DOHH2 (cell line): ENCODE measurements at regions not wholly inside any gene's neighbourhood (a gene's known extent, or its start where the extent isn't known, plus 50 kb on each side); places are given as distances from the start of the nearest gene placed in this dataset.

ENCODE experiments used
- EZH2phosphoT487 ChIP-seq: fragments of 200-600 bp; sonication (generic); IDR thresholded peaks from 2 replicates; pipeline ENCODE4 v1.6.1; 2017; ENCODE audit warnings: borderline replicate concordance, mild to moderate bottlenecking, antibody characterized with exemption, low read length, moderate library complexity, mixed read lengths
- TF ChIP-seq, protein P1 (sequence below): fragments of 200-600 bp; sonication (generic); IDR thresholded peaks from one replicate; pipeline ENCODE4 v1.5.1; 2014; ENCODE audit warnings: antibody characterized with exemption, mild to moderate bottlenecking, low read depth, low read length; ENCODE audit not compliant: poor library complexity, severe bottlenecking

DNA sequence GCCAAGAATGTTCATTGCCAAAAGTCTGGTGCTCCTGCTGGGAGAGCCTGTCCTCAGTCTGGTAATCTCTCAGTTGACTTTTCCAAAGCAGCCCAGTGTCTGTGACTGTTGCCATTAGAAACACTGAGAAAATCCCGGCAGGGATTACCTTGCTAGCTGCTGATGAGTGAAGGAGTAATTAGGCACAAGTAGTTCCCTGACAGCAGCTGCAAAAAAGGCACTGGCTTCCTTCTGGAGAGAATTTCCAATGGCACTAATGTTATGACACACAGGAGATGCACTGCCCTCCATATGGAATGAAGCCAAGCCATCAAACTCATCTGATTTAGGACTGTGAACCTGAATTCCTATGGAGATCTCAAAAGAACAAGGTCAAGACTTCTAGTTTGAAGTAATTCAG lies 1321.2 kb upstream of the SEL1L start:
- TF ChIP-seq, protein P1, sequence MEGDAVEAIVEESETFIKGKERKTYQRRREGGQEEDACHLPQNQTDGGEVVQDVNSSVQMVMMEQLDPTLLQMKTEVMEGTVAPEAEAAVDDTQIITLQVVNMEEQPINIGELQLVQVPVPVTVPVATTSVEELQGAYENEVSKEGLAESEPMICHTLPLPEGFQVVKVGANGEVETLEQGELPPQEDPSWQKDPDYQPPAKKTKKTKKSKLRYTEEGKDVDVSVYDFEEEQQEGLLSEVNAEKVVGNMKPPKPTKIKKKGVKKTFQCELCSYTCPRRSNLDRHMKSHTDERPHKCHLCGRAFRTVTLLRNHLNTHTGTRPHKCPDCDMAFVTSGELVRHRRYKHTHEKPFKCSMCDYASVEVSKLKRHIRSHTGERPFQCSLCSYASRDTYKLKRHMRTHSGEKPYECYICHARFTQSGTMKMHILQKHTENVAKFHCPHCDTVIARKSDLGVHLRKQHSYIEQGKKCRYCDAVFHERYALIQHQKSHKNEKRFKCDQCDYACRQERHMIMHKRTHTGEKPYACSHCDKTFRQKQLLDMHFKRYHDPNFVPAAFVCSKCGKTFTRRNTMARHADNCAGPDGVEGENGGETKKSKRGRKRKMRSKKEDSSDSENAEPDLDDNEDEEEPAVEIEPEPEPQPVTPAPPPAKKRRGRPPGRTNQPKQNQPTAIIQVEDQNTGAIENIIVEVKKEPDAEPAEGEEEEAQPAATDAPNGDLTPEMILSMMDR = no peak
- TF ChIP-seq EZH2phosphoT487 = no peak
